ENCODE measurements at regions not wholly inside any gene's neighbourhood (a gene's known extent, or its start where the extent isn't known, plus 50 kb on each side); places are given as distances from the start of the nearest gene placed in this dataset.

DNA sequence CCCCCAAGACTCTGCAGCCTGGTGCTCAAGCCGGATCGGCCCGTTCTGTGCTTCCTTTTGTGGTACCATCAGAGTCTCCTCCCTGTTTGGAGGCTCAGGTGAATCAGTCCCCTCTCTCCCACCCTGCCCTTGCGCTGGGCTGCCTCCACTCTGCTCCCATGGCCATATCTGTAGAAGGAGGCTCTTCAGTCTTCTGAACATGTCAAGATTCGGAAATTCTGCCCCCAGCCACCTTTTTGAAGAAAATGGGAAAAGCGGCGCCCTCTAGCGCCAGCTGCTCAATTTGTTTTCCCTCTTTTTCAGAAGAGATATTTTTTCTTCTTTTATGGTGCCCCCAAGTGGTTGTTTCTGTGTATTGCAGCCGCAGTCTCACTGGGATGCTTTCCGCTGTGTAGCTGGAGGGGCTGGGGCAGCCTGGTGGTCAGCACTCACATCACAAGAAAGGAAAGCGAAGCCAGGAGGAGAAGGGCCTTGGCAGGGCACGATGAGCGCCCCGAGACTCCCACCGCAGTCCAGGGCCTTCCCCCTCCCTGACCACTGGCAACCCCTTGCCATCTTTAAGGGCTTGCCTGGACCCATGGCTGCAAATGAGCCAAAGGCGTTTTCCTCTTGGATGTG, 58.4 kb upstream of the CACNA1E start:
- TF ChIP-seq, protein P1, sequence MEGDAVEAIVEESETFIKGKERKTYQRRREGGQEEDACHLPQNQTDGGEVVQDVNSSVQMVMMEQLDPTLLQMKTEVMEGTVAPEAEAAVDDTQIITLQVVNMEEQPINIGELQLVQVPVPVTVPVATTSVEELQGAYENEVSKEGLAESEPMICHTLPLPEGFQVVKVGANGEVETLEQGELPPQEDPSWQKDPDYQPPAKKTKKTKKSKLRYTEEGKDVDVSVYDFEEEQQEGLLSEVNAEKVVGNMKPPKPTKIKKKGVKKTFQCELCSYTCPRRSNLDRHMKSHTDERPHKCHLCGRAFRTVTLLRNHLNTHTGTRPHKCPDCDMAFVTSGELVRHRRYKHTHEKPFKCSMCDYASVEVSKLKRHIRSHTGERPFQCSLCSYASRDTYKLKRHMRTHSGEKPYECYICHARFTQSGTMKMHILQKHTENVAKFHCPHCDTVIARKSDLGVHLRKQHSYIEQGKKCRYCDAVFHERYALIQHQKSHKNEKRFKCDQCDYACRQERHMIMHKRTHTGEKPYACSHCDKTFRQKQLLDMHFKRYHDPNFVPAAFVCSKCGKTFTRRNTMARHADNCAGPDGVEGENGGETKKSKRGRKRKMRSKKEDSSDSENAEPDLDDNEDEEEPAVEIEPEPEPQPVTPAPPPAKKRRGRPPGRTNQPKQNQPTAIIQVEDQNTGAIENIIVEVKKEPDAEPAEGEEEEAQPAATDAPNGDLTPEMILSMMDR (IDR thresholded peaks at IDR 0.05): peak; percentile 83 to 90 (median 85)
- no peak for TF ChIP-seq POLR2A (IDR thresholded peaks at IDR 0.05)
